ENCODE measurements at regions not wholly inside any gene's neighbourhood (a gene's known extent, or its start where the extent isn't known, plus 50 kb on each side); places are given as distances from the start of the nearest gene placed in this dataset.
"Not testable (repeated sequence)": the region's sequence is repeated elsewhere in the genome, so short reads cannot be mapped to it uniquely, and the experiment has no call there.

- DNase-seq (ENCODE audit: low read depth, low spot score), result no peak
- TF ChIP-seq, protein P1, sequence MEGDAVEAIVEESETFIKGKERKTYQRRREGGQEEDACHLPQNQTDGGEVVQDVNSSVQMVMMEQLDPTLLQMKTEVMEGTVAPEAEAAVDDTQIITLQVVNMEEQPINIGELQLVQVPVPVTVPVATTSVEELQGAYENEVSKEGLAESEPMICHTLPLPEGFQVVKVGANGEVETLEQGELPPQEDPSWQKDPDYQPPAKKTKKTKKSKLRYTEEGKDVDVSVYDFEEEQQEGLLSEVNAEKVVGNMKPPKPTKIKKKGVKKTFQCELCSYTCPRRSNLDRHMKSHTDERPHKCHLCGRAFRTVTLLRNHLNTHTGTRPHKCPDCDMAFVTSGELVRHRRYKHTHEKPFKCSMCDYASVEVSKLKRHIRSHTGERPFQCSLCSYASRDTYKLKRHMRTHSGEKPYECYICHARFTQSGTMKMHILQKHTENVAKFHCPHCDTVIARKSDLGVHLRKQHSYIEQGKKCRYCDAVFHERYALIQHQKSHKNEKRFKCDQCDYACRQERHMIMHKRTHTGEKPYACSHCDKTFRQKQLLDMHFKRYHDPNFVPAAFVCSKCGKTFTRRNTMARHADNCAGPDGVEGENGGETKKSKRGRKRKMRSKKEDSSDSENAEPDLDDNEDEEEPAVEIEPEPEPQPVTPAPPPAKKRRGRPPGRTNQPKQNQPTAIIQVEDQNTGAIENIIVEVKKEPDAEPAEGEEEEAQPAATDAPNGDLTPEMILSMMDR (IDR thresholded peaks at IDR 0.05; ENCODE audit: low read depth, low read length), result no peak
- in situ Hi-C loops (cut with HindIII; ENCODE audit: low sequenced_read_pairs), result no loop called here
- H3K4me3 ChIP-seq (ENCODE audit: low read depth, low read length), result no peak overlapping the region
Measured at GRCh38 chr2:196514641-196515040, 124.9 kb upstream of the CCDC150 start.

GRCh38 chr2:196515051-196515450 is 124.5 kb upstream of the CCDC150 start:
- in situ Hi-C loops (cut with HindIII; ENCODE audit: low sequenced_read_pairs), result no loop called here
- TF ChIP-seq, protein P1 (IDR thresholded peaks at IDR 0.05; ENCODE audit: low read depth, low read length), result no peak
- no peak for DNase-seq (ENCODE audit: low read depth, low spot score)
- no peak overlapping the region for H3K4me3 ChIP-seq (ENCODE audit: low read depth, low read length)

GRCh38 chr2:196515608-196516007 is 123.9 kb upstream of the CCDC150 start:
- H3K4me3 ChIP-seq (ENCODE audit: low read depth, low read length), result no peak overlapping the region
- TF ChIP-seq, protein P1 (IDR thresholded peaks at IDR 0.05; ENCODE audit: low read depth, low read length), result no peak
- in situ Hi-C loops (cut with HindIII; ENCODE audit: low sequenced_read_pairs), result no loop called here
- DNase-seq (ENCODE audit: low read depth, low spot score), result no peak

GRCh38 chr2:196516564-196516963 is 123.0 kb upstream of the CCDC150 start:
- DNase-seq (ENCODE audit: low read depth, low spot score), result no peak
- H3K4me3 ChIP-seq (ENCODE audit: low read depth, low read length), result no peak overlapping the region
- in situ Hi-C loops (cut with HindIII; ENCODE audit: low sequenced_read_pairs), result no loop called here
- TF ChIP-seq, protein P1 (IDR thresholded peaks at IDR 0.05; ENCODE audit: low read depth, low read length), result no peak

DNA sequence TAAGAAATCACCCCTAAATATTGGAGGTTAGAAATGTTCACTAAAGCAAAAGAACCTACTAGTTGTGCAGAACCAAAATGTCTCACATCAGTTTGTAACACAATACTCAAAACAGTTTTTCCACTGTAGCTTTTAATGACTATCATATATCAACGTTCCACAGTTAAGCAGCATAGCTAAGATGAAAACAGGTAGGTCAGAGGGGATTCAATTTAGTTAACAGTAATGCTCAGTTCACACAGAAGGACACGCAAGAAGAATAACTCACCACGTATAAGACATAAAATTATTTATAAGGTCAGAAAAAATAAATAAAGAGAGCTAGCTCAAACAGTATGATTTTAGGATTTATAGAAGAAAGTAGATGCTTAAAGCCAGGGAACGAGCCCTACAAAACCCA is 118.9 kb upstream of the CCDC150 start:
- DNase-seq (ENCODE audit: low read depth, low spot score), result no peak
- TF ChIP-seq, protein P1 (IDR thresholded peaks at IDR 0.05; ENCODE audit: low read depth, low read length), result no peak
- no peak overlapping the region for H3K4me3 ChIP-seq (ENCODE audit: low read depth, low read length)
- in situ Hi-C loops (cut with HindIII; ENCODE audit: low sequenced_read_pairs), result no loop called here

DNA sequence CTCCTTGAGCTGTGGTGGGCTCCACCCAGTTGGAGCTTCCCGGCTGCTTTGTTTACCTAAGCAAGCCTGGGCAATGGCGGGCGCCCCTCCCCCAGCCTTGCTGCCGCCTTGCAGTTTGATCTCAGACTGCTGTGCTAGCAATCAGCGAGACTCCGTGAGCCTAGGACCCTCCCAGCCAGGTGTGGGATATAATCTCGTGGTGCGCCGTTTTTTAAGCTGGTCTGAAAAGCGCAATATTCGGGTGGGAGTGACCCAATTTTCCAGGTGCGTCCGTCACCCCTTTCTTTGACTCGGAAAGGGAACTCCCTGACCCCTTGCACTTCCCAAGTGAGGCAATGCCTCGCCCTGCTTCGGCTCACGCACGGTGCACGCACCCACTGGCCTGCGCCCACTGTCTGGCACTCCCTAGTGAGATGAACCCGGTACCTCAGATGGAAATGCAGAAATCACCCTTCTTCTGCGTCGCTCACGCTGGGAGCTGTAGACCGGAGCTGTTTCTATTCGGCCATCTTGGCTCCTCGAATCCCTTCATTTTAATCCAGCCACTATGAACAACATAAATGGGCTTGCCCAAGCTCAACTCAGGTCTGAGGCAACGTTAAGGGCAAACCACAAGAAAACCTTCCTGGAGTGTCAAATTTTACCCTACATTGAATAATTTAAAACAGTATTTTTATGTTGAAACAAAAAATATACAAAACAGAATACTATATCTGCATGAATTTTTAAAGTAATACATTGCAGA is 112.4 kb upstream of the CCDC150 start:
- DNase-seq (ENCODE audit: low read depth, low spot score); H3K4me3 ChIP-seq (ENCODE audit: low read depth, low read length); in situ Hi-C loops (cut with HindIII; ENCODE audit: low sequenced_read_pairs): not testable (repeated sequence)

- no peak for DNase-seq (ENCODE audit: low read depth, low spot score)
- in situ Hi-C loops (cut with HindIII; ENCODE audit: low sequenced_read_pairs), result no loop called here
- TF ChIP-seq, protein P1 (IDR thresholded peaks at IDR 0.05; ENCODE audit: low read depth, low read length), result no peak
- no peak overlapping the region for H3K4me3 ChIP-seq (ENCODE audit: low read depth, low read length)
Measured at GRCh38 chr2:196528486-196529223, 110.9 kb upstream of the CCDC150 start.
